IPS-15b (cell line): ENCODE measurements at regions not wholly inside any gene's neighbourhood (a gene's known extent, or its start where the extent isn't known, plus 50 kb on each side); places are given as distances from the start of the nearest gene placed in this dataset.
"Not testable (repeated sequence)": the region's sequence is repeated elsewhere in the genome, so short reads cannot be mapped to it uniquely, and the experiment has no call there.

ENCODE experiments used
- H3K27me3 ChIP-seq: one replicate; pipeline ENCODE4 v1.6.1; 2013; ENCODE audit warnings: low read length; ENCODE audit not compliant: control insufficient read depth, insufficient read depth
- H3K36me3 ChIP-seq: one replicate; pipeline ENCODE4 v1.6.1; 2013; ENCODE audit warnings: low read length; ENCODE audit not compliant: control insufficient read depth, insufficient read depth
- H3K4me1 ChIP-seq: one replicate; pipeline ENCODE4 v1.6.1; 2013; ENCODE audit warnings: mild to moderate bottlenecking, low read length; ENCODE audit not compliant: control insufficient read depth, insufficient read depth
- H3K4me3 ChIP-seq: one replicate; pipeline ENCODE4 v1.5.1; 2013; ENCODE audit warnings: low read depth, low read length
- H3K9ac ChIP-seq: one replicate; pipeline ENCODE4 v1.6.1; 2013; ENCODE audit warnings: low read depth, mild to moderate bottlenecking, low read length
- H3K9me3 ChIP-seq: one replicate; pipeline ENCODE4 v1.6.1; 2013; ENCODE audit warnings: mild to moderate bottlenecking, low read length; ENCODE audit not compliant: control insufficient read depth, insufficient read depth

DNA sequence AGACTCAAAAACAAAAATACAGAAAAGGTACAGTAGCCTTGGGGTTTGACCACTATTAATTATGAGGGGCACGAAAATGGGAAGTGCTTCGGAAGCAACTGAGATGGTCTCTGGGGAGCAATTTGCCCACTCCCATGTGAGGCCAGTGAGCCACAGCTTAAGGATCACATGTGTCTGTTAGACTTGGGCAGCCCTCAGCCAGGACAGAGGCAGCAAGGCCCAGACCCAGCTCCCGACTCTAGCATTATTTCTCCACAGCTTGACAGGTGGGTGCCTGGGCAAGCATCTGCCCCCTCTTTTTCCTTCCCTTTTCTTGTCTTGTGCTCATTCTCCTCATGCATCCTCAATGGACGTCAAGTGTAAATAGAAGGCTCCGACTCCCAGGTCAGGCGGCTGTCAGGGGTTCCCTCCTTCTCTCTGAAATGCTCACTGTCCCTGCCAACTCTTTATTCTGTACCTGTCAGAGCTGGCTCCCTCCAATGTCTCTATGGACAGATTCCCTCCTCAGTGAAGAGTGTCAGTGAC is 137.0 kb upstream of the RCN1 start:
- Histone ChIP-seq H3K4me3 (no peak overlapping the region), H3K36me3 (no peaks in the 10 kb centered on the region), H3K9ac (no peak overlapping the region), H3K9me3 (no peaks in the 10 kb centered on the region), H3K27me3 (peaks cover 12% of the 10 kb centered on the region), H3K4me1 (peaks cover 5% of the 10 kb centered on the region)

DNA sequence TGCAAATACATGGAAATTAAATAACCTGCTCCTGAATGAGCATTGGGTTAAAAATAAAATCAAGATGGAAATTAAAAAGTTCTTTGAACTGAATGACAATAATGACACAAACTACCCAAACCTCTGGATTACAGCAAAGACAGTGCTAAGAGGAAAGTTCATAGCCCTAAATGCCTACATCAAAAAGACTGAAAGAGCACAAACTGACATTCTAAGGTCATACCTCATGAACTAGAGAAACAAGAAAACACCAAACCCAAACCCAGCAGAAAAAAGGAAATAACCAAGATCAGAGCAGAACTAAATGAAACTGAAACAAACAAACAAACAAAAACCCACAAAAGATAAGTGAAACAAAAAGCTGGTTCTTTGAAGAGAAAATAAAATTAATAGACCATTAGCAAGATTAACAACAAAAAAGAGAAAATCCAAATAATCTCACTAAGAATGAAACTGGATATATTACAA is 138.6 kb upstream of the PAX6 start:
- H3K9me3 ChIP-seq, H3K9ac ChIP-seq, H3K36me3 ChIP-seq, H3K27me3 ChIP-seq, H3K4me1 ChIP-seq, H3K4me3 ChIP-seq: not testable (repeated sequence)

DNA sequence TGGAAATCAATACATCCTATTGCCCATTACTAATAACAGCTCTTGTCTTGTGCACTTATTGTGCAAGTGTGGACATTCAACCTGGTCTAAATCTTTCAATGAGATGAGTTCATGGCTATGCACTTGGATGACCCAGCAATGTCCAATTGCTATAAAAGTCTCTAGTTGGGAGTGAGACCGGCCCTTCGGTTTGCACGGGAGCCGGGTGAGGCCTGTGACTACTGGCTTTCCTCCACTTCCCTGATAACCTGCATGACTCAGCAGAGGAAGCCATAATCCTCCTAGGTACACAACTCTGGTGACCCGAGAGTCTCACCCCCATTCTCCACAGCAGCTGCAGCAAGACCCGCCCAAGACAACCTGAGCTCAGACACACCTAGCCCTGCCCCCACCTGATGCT is 135.9 kb upstream of the PAX6 start:
- no peak overlapping the region for H3K4me3 ChIP-seq
- no peaks in the 10 kb centered on the region for H3K27me3 ChIP-seq
- no peak overlapping the region for H3K9ac ChIP-seq
- H3K9me3 ChIP-seq: no peaks in the 10 kb centered on the region
- H3K4me1 ChIP-seq: no peaks in the 10 kb centered on the region
- no peaks in the 10 kb centered on the region for H3K36me3 ChIP-seq

DNA sequence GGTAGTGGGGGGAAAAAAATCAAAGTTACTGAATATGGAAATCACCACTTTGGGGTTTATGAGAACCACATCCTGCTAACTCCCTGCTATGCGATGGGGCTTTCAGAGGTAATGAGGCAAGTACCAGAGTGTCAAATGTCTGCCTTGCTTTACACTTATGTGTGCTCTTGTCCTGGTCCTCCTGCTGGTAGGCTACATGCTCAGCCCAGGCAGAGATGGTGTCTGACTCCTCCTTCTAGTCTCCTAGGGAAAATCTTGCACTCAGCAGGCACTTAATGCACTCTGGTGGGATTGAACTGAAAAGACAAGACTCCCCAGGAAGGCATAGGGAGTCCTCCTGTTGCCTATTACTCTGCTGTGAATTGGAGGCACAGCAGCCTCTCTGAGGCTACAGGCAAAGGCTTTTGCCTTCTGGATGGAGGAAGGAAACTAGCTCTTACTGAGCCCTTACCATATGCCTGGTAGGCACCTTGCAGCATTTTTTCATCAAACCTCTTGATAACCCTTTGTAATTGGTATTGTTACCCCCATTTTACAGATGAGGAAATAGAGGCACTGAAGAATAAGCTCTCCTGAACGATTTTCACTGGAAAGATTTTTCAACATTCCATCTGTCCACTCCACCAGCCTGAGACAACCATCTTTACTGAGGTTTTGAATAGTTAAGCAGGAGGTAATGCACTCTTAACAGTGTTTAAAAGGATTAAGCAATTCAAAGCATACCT is 132.1 kb upstream of the PAX6 start:
- H3K4me3 ChIP-seq: no peak overlapping the region
- H3K36me3 ChIP-seq: no peaks in the 10 kb centered on the region
- no peaks in the 10 kb centered on the region for H3K9me3 ChIP-seq
- H3K4me1 ChIP-seq: no peaks in the 10 kb centered on the region
- H3K9ac ChIP-seq: no peak overlapping the region
- H3K27me3 ChIP-seq: no peaks in the 10 kb centered on the region

DNA sequence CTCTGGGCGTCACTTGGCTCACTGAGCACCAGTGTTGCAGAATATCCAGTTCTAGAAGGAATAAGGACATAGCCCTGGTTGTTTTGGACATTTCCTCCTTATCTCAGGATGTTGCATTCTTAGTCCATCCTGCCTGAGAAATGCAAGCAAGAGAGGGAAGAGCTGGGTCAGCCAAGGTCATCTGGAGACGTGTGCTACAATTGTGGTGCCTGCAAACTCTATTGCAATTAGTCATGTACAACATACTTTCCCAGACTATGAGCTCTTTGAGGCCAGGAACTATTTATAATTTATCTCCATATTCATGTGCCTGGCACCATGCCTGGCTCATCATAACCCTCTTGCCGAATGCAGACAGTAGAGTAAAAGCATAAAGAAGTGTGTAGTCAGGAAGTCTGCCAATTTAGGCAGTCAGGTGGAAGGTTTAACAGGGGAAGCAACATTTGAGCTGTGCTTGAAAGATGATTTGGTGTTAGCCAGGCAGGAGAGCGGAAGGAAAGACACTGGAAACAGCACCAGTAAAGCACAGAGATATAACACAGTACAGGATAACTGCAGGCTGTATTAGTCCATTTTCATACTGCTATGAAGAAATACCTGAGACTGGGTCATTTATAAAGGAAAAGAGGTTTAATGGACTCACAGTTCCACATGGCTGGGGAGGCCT is 129.4 kb upstream of the PAX6 start:
- H3K27me3 ChIP-seq: no peaks in the 10 kb centered on the region
- no peaks in the 10 kb centered on the region for H3K9me3 ChIP-seq
- H3K4me1 ChIP-seq: no peaks in the 10 kb centered on the region
- no peak overlapping the region for H3K9ac ChIP-seq
- no peaks in the 10 kb centered on the region for H3K36me3 ChIP-seq
- no peak overlapping the region for H3K4me3 ChIP-seq

DNA sequence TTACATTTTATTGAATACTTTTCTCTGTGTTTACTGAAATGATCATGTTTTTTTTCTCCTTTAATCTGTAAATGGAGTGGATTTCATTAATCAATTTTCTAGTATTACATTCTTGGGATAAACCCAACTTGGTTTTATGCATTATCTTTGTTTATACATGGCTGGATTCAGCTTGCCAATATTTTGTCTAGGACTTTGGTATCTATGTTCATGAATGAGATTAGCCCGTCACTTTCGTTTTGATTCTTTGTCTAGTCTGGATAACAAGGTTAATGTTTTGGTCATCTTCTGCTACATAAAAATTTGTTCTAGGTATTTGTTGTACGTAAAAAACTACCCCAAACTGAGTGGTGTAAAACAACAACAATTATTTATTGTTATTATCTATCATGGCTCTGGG is 127.9 kb upstream of the PAX6 start:
- H3K4me1 ChIP-seq: no peaks in the 10 kb centered on the region
- H3K4me3 ChIP-seq: no peak overlapping the region
- no peaks in the 10 kb centered on the region for H3K36me3 ChIP-seq
- H3K27me3 ChIP-seq: no peaks in the 10 kb centered on the region
- no peaks in the 10 kb centered on the region for H3K9me3 ChIP-seq
- H3K9ac ChIP-seq: no peak overlapping the region

DNA sequence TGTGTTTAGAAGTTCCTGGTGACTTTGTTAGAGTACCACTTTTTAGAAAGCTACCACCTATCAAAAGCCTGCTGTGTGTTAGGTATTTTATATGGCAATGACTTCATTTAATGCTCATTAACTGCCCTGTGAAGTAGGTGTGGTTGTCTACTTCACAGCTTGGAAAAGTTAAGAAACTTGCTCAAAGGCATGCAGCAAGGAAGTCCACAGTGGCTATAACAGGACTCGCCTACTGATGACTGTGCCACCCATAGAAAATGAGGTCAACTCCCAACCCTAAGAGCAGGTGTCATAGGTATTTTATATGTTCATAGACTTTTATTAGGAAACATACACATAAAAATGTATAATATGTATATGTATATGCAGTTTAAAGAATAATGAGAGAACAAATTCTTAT is 125.2 kb upstream of the PAX6 start:
- Histone ChIP-seq H3K27me3 (no peaks in the 10 kb centered on the region), H3K36me3 (no peaks in the 10 kb centered on the region), H3K9ac (no peak overlapping the region), H3K4me1 (no peaks in the 10 kb centered on the region), H3K9me3 (no peaks in the 10 kb centered on the region), H3K4me3 (no peak overlapping the region)

DNA sequence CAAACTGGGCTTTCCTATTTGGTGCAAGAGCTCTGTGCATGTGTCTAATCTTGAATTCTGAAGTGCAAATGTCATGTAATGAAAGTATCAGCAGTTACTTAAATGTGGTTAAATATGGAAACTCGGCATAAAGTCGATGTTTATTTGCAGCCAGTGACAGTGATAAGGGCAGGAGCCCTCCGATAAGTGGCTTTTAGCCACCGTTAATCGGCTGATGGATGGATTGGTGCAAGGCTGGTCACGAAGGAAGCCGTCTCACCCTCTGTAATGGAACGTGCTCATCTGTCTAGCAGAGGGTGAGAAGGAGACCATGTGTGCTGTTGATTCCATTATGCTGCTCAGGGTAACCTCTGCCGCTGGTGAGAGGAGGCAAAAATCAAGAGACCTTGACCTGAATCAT is 121.8 kb upstream of the PAX6 start:
- H3K4me1 ChIP-seq: no peaks in the 10 kb centered on the region
- H3K27me3 ChIP-seq: no peaks in the 10 kb centered on the region
- no peaks in the 10 kb centered on the region for H3K9me3 ChIP-seq
- H3K9ac ChIP-seq: no peak overlapping the region
- no peak overlapping the region for H3K4me3 ChIP-seq
- H3K36me3 ChIP-seq: no peaks in the 10 kb centered on the region

DNA sequence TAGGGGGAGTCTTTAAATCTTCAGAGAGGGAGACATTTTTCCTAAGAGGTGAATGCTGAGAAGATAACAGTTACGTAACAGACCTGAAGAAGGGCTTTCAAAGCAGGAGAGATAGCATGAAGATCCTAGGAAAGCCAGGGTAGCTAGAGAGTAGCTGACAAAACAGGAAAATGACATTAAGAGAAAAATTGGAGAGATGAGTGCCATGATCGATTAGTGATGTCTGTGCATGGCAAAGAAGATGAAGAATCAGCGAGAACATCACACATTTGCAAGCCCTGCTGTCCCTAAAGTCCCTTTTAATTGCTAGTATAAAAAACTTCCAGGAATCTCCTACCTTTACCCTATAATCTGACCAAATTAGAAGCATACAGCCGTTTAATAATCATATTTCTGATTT is 116.9 kb upstream of the PAX6 start:
- H3K9ac ChIP-seq: no peak overlapping the region
- H3K36me3 ChIP-seq: no peaks in the 10 kb centered on the region
- no peaks in the 10 kb centered on the region for H3K27me3 ChIP-seq
- no peaks in the 10 kb centered on the region for H3K9me3 ChIP-seq
- H3K4me3 ChIP-seq: no peak overlapping the region
- H3K4me1 ChIP-seq: peaks cover 3% of the 10 kb centered on the region

DNA sequence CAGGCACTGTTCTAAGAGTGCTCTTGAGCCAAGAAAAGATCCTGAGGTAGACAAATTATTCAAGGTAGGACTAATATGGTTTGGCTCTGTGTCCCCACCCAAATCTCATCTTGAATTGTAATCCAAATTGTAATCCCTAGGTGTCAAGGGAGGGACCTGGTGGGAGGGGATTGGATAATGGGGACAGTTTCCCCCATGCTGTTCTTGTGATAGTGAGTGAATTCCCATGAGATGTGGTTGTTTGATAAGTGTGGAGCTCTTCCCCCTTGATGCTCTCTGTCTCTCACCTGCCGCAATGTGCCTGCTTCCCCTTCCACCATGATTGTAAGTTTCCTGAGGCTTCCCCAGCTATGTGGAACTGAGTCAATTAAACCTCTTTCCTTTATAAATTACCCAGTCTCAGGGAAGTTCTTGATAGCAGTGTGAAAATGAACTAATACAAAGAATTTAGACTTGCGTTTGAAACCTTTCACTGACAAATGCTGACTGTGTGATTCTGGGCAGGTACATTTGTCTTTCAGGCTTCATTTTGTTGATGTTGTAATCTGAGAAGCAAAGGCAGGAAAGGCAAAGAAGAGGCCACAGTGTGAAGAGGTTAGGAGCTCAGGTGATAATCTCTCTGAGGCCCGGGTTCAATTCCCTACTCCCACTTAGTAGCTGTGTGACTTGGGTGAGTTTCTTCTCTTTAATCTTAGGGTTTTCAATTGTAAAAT is 115.8 kb upstream of the PAX6 start:
- Histone ChIP-seq H3K36me3 (no peaks in the 10 kb centered on the region), H3K27me3 (no peaks in the 10 kb centered on the region), H3K9ac (no peak overlapping the region), H3K4me1 (peaks cover 3% of the 10 kb centered on the region), H3K9me3 (no peaks in the 10 kb centered on the region), H3K4me3 (no peak overlapping the region)

DNA sequence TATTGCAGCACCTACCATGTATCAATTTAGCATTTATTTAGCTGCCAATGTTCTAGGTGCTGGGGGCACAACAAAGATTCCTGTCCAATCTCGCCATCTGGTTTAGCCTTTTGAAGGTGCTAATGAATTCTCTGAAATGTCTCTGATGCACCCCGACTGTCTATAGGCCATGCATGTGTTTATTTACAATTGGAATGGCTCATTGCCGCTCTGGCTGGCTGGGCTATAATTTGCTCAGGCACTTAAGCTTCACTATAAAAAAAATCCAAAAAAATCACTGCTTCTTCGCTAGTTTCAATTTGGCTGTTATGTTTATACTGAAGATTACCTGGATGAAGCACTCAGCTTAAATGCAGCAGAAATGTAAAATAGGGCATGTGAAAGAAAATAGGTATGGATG is 115.0 kb upstream of the PAX6 start:
- Histone ChIP-seq H3K4me1 (peaks cover 3% of the 10 kb centered on the region), H3K4me3 (no peak overlapping the region), H3K27me3 (no peaks in the 10 kb centered on the region), H3K9me3 (no peaks in the 10 kb centered on the region), H3K9ac (no peak overlapping the region), H3K36me3 (no peaks in the 10 kb centered on the region)

DNA sequence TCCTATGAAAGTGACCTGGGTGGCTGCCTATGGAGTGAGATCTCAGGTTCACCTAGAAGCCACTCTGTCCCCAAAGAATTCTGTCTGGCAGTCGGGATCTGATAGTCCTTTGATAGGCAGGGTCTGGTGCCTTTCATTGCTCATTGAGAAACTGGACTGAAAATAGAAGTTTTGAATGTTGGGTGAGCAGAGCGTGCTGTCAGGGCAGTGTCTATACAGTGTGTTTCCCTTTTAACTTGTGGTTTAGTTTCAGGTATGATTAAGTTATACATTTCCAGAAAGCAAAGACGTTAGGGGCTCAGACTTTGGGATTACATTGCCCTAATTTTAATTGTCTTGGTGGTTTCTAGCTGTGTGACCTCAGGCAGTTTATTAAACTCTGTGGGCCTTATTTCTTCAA is 111.3 kb upstream of the PAX6 start:
- H3K4me1 ChIP-seq: peaks cover 3% of the 10 kb centered on the region
- no peak overlapping the region for H3K4me3 ChIP-seq
- H3K9ac ChIP-seq: no peak overlapping the region
- no peaks in the 10 kb centered on the region for H3K9me3 ChIP-seq
- H3K36me3 ChIP-seq: no peaks in the 10 kb centered on the region
- H3K27me3 ChIP-seq: no peaks in the 10 kb centered on the region
